HCT116 (cell line): ENCODE measurements at regions not wholly inside any gene's neighbourhood (a gene's known extent, or its start where the extent isn't known, plus 50 kb on each side); places are given as distances from the start of the nearest gene placed in this dataset.
"Not testable (repeated sequence)": the region's sequence is repeated elsewhere in the genome, so short reads cannot be mapped to it uniquely, and the experiment has no call there.

Experiments
- ATAC-seq: fragments of 200-7000 bp; cut with Tn5 transposase; 2 replicates; pipeline ENCODE4 v1.9.1; 2020; ENCODE audit warnings: mild to moderate bottlenecking, moderate library complexity
- BruUV-seq: library from RNA; stranded (reverse); fragments of 400-500 nt; replicated peaks from 2 replicates; lab custom pipeline; 2021; lab: Mats Ljungman, UMichigan
- CTCF ChIA-PET: fragments of 300-600 bp; sonication (Branson Sonifier 250); formaldehyde crosslinking; loops from one replicate; lab custom pipeline; 2021; ENCODE audit warnings: antibody characterized with exemption; lab: Charles Lee
- POLR2A ChIA-PET: fragments of 300-600, 350-600 bp; sonication (Branson Sonifier 250); formaldehyde crosslinking; loops from one replicate; lab custom pipeline; 2021; ENCODE audit warnings: antibody characterized with exemption; lab: Charles Lee
- RAD21 ChIA-PET, 2 experiments: fragments of 300-600 bp; sonication (Branson Sonifier 250); formaldehyde crosslinking; loops; one replicate each; lab custom pipeline; 2023; ENCODE audit warnings: low total read pairs in 2 of 2; ENCODE audit not compliant: uncharacterized antibody in 2 of 2, unreplicated experiment in 2 of 2, low non-redundant PET in 1 of 2; lab: Charles Lee
- DNase-seq: peaks from one replicate; pipeline ENCODE4 v3.0.0-alpha.2; 2010; ENCODE audit warnings: low read depth, low spot score
- H2AFZ ChIP-seq: fragments of 200-600 bp; shearing (Covaris generic), sonication (generic); 2 replicates; pipeline ENCODE4 v1.6.1; 2017; ENCODE audit warnings: low read depth, mixed run types, mixed read lengths, antibody characterized with exemption, low read length; ENCODE audit not compliant: poor library complexity, severe bottlenecking
- H3K27ac ChIP-seq: 2 replicates; pipeline ENCODE4 v1.5.1; 2012; ENCODE audit warnings: low read depth, low read length
- H3K27me3 ChIP-seq: fragments of 200-600 bp; sonication (generic); 2 replicates; pipeline ENCODE4 v1.6.1; 2016; ENCODE audit warnings: mixed run types, low read length, mixed read lengths; ENCODE audit not compliant: insufficient read depth
- H3K36me3 ChIP-seq, 2 experiments: fragments of 200-500 bp in 1 of 2; fragments of 200-600 bp in 1 of 2; sonication (Bioruptor generic) in 1 of 2; sonication (generic) in 1 of 2; 2 replicates each; pipeline versions ENCODE4 v1.5.1 to v1.6.1; 2014 to 2016; ENCODE audit warnings: low read length in 2 of 2, inconsistent platforms in 1 of 2, mixed read lengths in 1 of 2, mixed run types in 1 of 2; ENCODE audit not compliant: insufficient read depth in 2 of 2, control insufficient read depth in 1 of 2
- H3K4me1 ChIP-seq, 2 experiments: fragments of 200-600 bp in 1 of 2; sonication (generic) in 1 of 2; 2 replicates each; pipeline versions ENCODE4 v1.5.1 to v1.6.1; 2012 to 2017; ENCODE audit warnings: low read length in 2 of 2, inconsistent platforms in 1 of 2, mild to moderate bottlenecking in 1 of 2, mixed read lengths in 1 of 2, mixed run types in 1 of 2, moderate library complexity in 1 of 2; ENCODE audit not compliant: insufficient read depth in 2 of 2, control insufficient read depth in 1 of 2
- H3K4me2 ChIP-seq: fragments of 200-600 bp; sonication (generic); 2 replicates; pipeline ENCODE4 v1.6.1; 2017; ENCODE audit warnings: mixed run types, low read length, mixed read lengths
- H3K4me3 ChIP-seq, 2 experiments: fragments of 200-600 bp in 1 of 2; sonication (generic) in 1 of 2; replicated peaks in 1 of 2; 2 replicates each; pipeline ENCODE4 v1.5.1; 2011 to 2016; ENCODE audit warnings: low read length in 2 of 2, control low read depth in 1 of 2, low read depth in 1 of 2, mild to moderate bottlenecking in 1 of 2, mixed read lengths in 1 of 2, mixed run types in 1 of 2
- H3K79me2 ChIP-seq: fragments of 200-600 bp; sonication (generic); 2 replicates; pipeline ENCODE4 v1.6.1; 2017; ENCODE audit warnings: mild to moderate bottlenecking, mixed run types, low read length, moderate library complexity, mixed read lengths; ENCODE audit not compliant: insufficient read depth
- H3K9ac ChIP-seq: fragments of 200-600 bp; sonication (generic); 2 replicates; pipeline ENCODE4 v1.6.1; 2016; ENCODE audit warnings: low read length, mixed read lengths
- H3K9me2 ChIP-seq: fragments of 200-600 bp; sonication (generic), shearing (Covaris generic); 2 replicates; pipeline ENCODE4 v1.6.1; 2017; ENCODE audit warnings: mixed run types, mild to moderate bottlenecking, moderate library complexity; ENCODE audit not compliant: insufficient read depth
- H3K9me3 ChIP-seq, 2 experiments: fragments of 200-500 bp in 1 of 2; fragments of 200-600 bp in 1 of 2; sonication (Bioruptor generic) in 1 of 2; sonication (generic) in 1 of 2; 2 replicates each; pipeline ENCODE4 v1.6.1; 2014 to 2017; ENCODE audit warnings: low read length in 2 of 2, mixed read lengths in 2 of 2, inconsistent platforms in 1 of 2, low read depth in 1 of 2, mild to moderate bottlenecking in 1 of 2, mixed run types in 1 of 2, moderate library complexity in 1 of 2; ENCODE audit not compliant: control insufficient read depth in 1 of 2, insufficient read depth in 1 of 2
- H4K20me1 ChIP-seq: fragments of 200-600 bp; sonication (generic), shearing (Covaris generic); 2 replicates; pipeline ENCODE4 v1.6.1; 2017; ENCODE audit warnings: mixed run types, mild to moderate bottlenecking, moderate library complexity; ENCODE audit not compliant: insufficient read depth
- ATF3 ChIP-seq: IDR thresholded peaks from 2 replicates; pipeline ENCODE4 v1.6.1; 2012
- CBX3 ChIP-seq: IDR thresholded peaks from 2 replicates; pipeline ENCODE4 v1.6.1; 2012; ENCODE audit warnings: low read depth
- CEBPB ChIP-seq: IDR thresholded peaks from 2 replicates; pipeline ENCODE4 v1.6.1; 2012; ENCODE audit warnings: low read depth
- EZH2 ChIP-seq: fragments of 200-600 bp; sonication (generic); IDR thresholded peaks from 2 replicates; pipeline ENCODE4 v1.6.1; 2017; ENCODE audit warnings: antibody characterized with exemption, mixed run types
- FOSL1 ChIP-seq: IDR thresholded peaks from 2 replicates; pipeline ENCODE4 v1.6.1; 2012; ENCODE audit warnings: low read depth
- POLR2A ChIP-seq: IDR thresholded peaks from 2 replicates; pipeline ENCODE4 v1.7.0; 2011; ENCODE audit warnings: borderline replicate concordance; ENCODE audit not compliant: insufficient read depth, insufficient read length; ENCODE audit errors: extremely low read depth
- REST ChIP-seq: IDR thresholded peaks from 2 replicates; pipeline ENCODE4 v1.6.1; 2012; ENCODE audit warnings: low read depth
- SIN3A ChIP-seq: IDR thresholded peaks from 2 replicates; pipeline ENCODE4 v1.6.1; 2012; ENCODE audit warnings: low read depth
- SRF ChIP-seq: IDR thresholded peaks from 2 replicates; pipeline ENCODE4 v1.6.1; 2012; ENCODE audit warnings: low read depth
- TCF7L2 ChIP-seq: IDR thresholded peaks from 2 replicates; pipeline ENCODE4 v1.7.0; 2011; ENCODE audit warnings: borderline replicate concordance, inconsistent platforms; ENCODE audit not compliant: insufficient read depth, insufficient read length; ENCODE audit errors: extremely low read depth
- YY1 ChIP-seq: IDR thresholded peaks from 2 replicates; pipeline ENCODE4 v1.6.1; 2011; ENCODE audit warnings: low read length, low read depth, moderate library complexity, mild to moderate bottlenecking; ENCODE audit not compliant: insufficient replicate concordance; ENCODE audit errors: extremely low read depth
- ZFX ChIP-seq: fragments of 450-650 bp; IDR thresholded peaks from 2 replicates; pipeline ENCODE4 v1.6.1; 2017
- intact Hi-C: fragments of 100-400 bp; cut with micrococcal nuclease; formaldehyde crosslinking; loops from 2 replicates; pipeline ENCODE4 v1.10.0; 2022
- TF ChIP-seq, protein P1 (sequence below), 3 experiments: fragments of 200-600 bp in 1 of 3; sonication (generic) in 1 of 3; IDR thresholded peaks in 2 of 3; conservative IDR thresholded peaks in 1 of 3; 2 replicates each; pipeline ENCODE4 v1.5.1; 2012 to 2017; ENCODE audit warnings: low read depth in 2 of 3, low read length in 2 of 3, antibody characterized with exemption in 1 of 3, borderline replicate concordance in 1 of 3, control low read depth in 1 of 3, mild to moderate bottlenecking in 1 of 3, mixed read lengths in 1 of 3, mixed run types in 1 of 3, moderate library complexity in 1 of 3; ENCODE audit not compliant: insufficient read depth in 1 of 3
- TF ChIP-seq, protein P2 (sequence below): IDR thresholded peaks from 2 replicates; pipeline ENCODE4 v1.6.1; 2011; ENCODE audit warnings: mild to moderate bottlenecking, low read length, moderate library complexity; ENCODE audit not compliant: insufficient replicate concordance; ENCODE audit errors: extremely low read depth

- ChIA-PET POLR2A (no interaction called here), RAD21 (no interaction called here), CTCF (no interaction called here)
- Histone ChIP-seq H4K20me1 (no peaks in the 10 kb centered on the region), H3K9me3 (no peaks in the 10 kb centered on the region), H3K27me3 (peaks cover 25% of the 10 kb centered on the region), H2AFZ (no peak overlapping the region), H3K4me2 (no peak overlapping the region), H3K27ac (no peak overlapping the region), H3K4me3 (no peak overlapping the region), H3K9me2 (no peaks in the 10 kb centered on the region), H3K4me1 (no peaks in the 10 kb centered on the region), H3K79me2 (no peaks in the 10 kb centered on the region), H3K36me3 (no peaks in the 10 kb centered on the region), H3K9ac (no peak overlapping the region)
- BruUV-seq, result no TSS peak
- TF ChIP-seq SRF (no peak), CEBPB (no peak), TCF7L2 (no peak), FOSL1 (no peak), ATF3 (no peak), POLR2A (no peak), YY1 (no peak), CBX3 (no peak), EZH2 (no peak), REST (no peak), SIN3A (no peak), ZFX (no peak)
- TF ChIP-seq, protein P1, sequence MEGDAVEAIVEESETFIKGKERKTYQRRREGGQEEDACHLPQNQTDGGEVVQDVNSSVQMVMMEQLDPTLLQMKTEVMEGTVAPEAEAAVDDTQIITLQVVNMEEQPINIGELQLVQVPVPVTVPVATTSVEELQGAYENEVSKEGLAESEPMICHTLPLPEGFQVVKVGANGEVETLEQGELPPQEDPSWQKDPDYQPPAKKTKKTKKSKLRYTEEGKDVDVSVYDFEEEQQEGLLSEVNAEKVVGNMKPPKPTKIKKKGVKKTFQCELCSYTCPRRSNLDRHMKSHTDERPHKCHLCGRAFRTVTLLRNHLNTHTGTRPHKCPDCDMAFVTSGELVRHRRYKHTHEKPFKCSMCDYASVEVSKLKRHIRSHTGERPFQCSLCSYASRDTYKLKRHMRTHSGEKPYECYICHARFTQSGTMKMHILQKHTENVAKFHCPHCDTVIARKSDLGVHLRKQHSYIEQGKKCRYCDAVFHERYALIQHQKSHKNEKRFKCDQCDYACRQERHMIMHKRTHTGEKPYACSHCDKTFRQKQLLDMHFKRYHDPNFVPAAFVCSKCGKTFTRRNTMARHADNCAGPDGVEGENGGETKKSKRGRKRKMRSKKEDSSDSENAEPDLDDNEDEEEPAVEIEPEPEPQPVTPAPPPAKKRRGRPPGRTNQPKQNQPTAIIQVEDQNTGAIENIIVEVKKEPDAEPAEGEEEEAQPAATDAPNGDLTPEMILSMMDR (IDR thresholded peaks at IDR 0.05 in 2 of 3, conservative IDR thresholded peaks at IDR 0.05 in 1 of 3; ENCODE audit: borderline replicate concordance in 1 of 3, insufficient read depth in 1 of 3, low read depth in 2 of 3, low read length in 2 of 3), result no peak
- TF ChIP-seq, protein P2, sequence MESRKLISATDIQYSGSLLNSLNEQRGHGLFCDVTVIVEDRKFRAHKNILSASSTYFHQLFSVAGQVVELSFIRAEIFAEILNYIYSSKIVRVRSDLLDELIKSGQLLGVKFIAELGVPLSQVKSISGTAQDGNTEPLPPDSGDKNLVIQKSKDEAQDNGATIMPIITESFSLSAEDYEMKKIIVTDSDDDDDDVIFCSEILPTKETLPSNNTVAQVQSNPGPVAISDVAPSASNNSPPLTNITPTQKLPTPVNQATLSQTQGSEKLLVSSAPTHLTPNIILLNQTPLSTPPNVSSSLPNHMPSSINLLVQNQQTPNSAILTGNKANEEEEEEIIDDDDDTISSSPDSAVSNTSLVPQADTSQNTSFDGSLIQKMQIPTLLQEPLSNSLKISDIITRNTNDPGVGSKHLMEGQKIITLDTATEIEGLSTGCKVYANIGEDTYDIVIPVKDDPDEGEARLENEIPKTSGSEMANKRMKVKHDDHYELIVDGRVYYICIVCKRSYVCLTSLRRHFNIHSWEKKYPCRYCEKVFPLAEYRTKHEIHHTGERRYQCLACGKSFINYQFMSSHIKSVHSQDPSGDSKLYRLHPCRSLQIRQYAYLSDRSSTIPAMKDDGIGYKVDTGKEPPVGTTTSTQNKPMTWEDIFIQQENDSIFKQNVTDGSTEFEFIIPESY, result no peak
- no peak for ATAC-seq
- intact Hi-C loops, result no loop called here
- no peak for DNase-seq
Observed at GRCh38 chr12:108423486-108423885, 84.4 kb upstream of the CMKLR1 start.

DNA sequence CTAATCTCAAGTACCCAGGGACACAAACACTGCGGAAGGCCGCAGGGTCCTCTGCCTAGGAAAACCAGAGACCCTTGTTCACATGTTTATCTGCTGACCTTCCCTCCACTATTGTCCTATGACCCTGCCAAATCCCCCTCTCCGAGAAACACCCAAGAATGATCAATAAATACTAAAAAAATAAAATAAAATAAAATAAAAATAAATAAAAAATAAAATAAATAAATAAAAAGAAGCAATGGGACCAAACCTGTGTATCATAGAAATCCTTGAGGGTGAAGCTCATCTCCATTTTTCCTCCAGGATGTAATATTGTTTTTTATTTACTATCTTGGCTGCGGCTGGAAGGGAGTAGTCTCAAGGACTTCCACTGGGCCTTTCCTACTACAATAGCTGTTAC, 82.0 kb upstream of the CMKLR1 start:
- H3K4me2 ChIP-seq, H2AFZ ChIP-seq, RAD21 ChIA-PET, H3K27ac ChIP-seq, DNase-seq, BruUV-seq, H3K9me2 ChIP-seq, H3K4me1 ChIP-seq, H3K27me3 ChIP-seq, H3K9me3 ChIP-seq, ATAC-seq, H4K20me1 ChIP-seq, H3K9ac ChIP-seq, intact Hi-C loops, H3K36me3 ChIP-seq, H3K79me2 ChIP-seq, POLR2A ChIA-PET, H3K4me3 ChIP-seq: not testable (repeated sequence)
- CTCF ChIA-PET, result interaction anchor here (1.0 kb wide), 1 partner anchor 503 kb away, joined by 3 read pairs; no protein-coding TSS in a partner anchor
